Suprapubic skin (tissue), 4 donors: ENCODE measurements at regions not wholly inside any gene's neighbourhood (a gene's known extent, or its start where the extent isn't known, plus 50 kb on each side); places are given as distances from the start of the nearest gene placed in this dataset.

Source experiments
- DNase-seq, 2 donors: peaks; one replicate each; pipeline ENCODE4 v3.0.0-alpha.2; 2019; ENCODE audit warnings: low spot score in 2 of 2
- H3K27ac ChIP-seq: fragments of 200-600 bp; sonication (generic); one replicate; pipeline ENCODE4 v1.5.1; 2019
- H3K27me3 ChIP-seq: fragments of 200-600 bp; sonication (generic); one replicate; pipeline ENCODE4 v1.5.1; 2019
- H3K36me3 ChIP-seq: fragments of 200-600 bp; sonication (generic); one replicate; pipeline ENCODE4 v1.5.1; 2019
- H3K4me1 ChIP-seq: fragments of 200-600 bp; sonication (generic); one replicate; pipeline ENCODE4 v1.5.1; 2019
- H3K4me3 ChIP-seq: fragments of 200-600 bp; sonication (generic); one replicate; pipeline ENCODE4 v1.5.1; 2019; ENCODE audit warnings: mild to moderate bottlenecking
- H3K9me3 ChIP-seq: fragments of 200-600 bp; sonication (generic); one replicate; pipeline ENCODE4 v1.5.1; 2019
- EP300 ChIP-seq: sonication (generic); formaldehyde crosslinking; IDR thresholded peaks from one replicate; pipeline ENCODE4 v1.6.1; 2017; ENCODE audit warnings: antibody characterized with exemption
- POLR2A ChIP-seq, 2 donors: fragments of 450-650 bp; IDR thresholded peaks; one replicate each; pipeline ENCODE4 v1.6.1; 2017; ENCODE audit warnings: antibody characterized with exemption in 2 of 2, mild to moderate bottlenecking in 2 of 2, moderate library complexity in 2 of 2
- POLR2AphosphoS5 ChIP-seq, 3 donors: sonication (generic); formaldehyde crosslinking; IDR thresholded peaks; one replicate each; pipeline ENCODE4 v1.6.1; 2017; ENCODE audit warnings: antibody characterized with exemption in 3 of 3
- WGBS: methylation state at CpG from one replicate; pipeline ENCODE4 v1.1.5; 2018; 5-methylcytosine and 5-hydroxymethylcytosine counted together
- TF ChIP-seq, protein P1 (sequence below), 2 donors: fragments of 200-600 bp in 1 of 2; fragments of 450-650 bp in 1 of 2; sonication (generic) in 1 of 2; IDR thresholded peaks; one replicate each; pipeline ENCODE4 v1.5.1; 2016 to 2019; ENCODE audit warnings: antibody characterized with exemption in 2 of 2, mild to moderate bottlenecking in 1 of 2, moderate library complexity in 1 of 2

DNA sequence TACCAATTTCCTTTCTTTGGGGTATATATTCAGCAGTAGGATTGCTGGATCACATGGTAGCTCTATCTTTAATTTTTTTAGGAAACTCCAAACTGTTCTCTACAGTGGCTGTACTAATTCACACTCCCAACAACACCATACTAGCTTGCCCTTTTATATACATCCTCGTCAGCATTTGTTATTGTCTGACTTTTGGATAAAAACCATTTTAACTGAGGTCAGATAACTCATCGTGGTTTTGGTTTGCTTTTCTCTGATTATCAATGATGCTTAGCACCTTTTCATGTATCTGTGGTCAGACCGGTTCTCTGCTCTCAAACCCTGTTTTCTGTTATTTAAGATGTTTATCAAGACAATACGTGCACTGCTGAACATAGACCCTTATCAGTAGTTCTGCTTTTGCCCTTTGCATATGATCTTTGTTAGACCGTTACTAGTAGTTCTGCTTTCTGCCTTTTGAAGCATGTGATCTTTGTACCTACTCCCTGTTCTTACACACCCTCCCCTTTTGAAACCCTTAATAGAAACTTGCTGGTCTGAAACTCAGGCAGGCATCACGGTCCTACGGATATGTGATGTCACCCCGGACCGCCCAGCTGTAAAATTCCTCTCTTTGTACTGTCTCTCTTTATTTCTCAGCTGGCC, 474.3 kb downstream of the RSL24D1 start:
- H3K4me1 ChIP-seq, result no peaks in the 10 kb centered on the region

GRCh38 chr15:54719325-54719724, 477.4 kb downstream of the RSL24D1 start:
- H3K27ac ChIP-seq, result no peak overlapping the region
- H3K4me3 ChIP-seq, result no peak overlapping the region
- TF ChIP-seq EP300 (no peak), POLR2A (IDR thresholded peaks at IDR 0.05) (no peak), POLR2AphosphoS5 (IDR thresholded peaks at IDR 0.05) (no peak)
- TF ChIP-seq, protein P1, sequence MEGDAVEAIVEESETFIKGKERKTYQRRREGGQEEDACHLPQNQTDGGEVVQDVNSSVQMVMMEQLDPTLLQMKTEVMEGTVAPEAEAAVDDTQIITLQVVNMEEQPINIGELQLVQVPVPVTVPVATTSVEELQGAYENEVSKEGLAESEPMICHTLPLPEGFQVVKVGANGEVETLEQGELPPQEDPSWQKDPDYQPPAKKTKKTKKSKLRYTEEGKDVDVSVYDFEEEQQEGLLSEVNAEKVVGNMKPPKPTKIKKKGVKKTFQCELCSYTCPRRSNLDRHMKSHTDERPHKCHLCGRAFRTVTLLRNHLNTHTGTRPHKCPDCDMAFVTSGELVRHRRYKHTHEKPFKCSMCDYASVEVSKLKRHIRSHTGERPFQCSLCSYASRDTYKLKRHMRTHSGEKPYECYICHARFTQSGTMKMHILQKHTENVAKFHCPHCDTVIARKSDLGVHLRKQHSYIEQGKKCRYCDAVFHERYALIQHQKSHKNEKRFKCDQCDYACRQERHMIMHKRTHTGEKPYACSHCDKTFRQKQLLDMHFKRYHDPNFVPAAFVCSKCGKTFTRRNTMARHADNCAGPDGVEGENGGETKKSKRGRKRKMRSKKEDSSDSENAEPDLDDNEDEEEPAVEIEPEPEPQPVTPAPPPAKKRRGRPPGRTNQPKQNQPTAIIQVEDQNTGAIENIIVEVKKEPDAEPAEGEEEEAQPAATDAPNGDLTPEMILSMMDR (IDR thresholded peaks at IDR 0.05), result no peak
- H3K27me3 ChIP-seq, result no peaks in the 10 kb centered on the region
- 73% methylated on average over 2 of the region's 2 CpGs for WGBS
- H3K9me3 ChIP-seq, result no peaks in the 10 kb centered on the region
- no peaks in the 10 kb centered on the region for H3K4me1 ChIP-seq
- DNase-seq, result no peak
- no peaks in the 10 kb centered on the region for H3K36me3 ChIP-seq

More for the DNA sequence above, 474.3 kb downstream of the RSL24D1 start:
- Histone ChIP-seq H3K27me3 (no peaks in the 10 kb centered on the region), H3K4me3 (no peak overlapping the region), H3K9me3 (no peaks in the 10 kb centered on the region), H3K36me3 (no peaks in the 10 kb centered on the region), H3K27ac (no peak overlapping the region)
- no peak for DNase-seq
- 89% methylated on average over 9 of the region's 9 CpGs for WGBS
- TF ChIP-seq POLR2A (IDR thresholded peaks at IDR 0.05) (no peak), POLR2AphosphoS5 (IDR thresholded peaks at IDR 0.05) (no peak), EP300 (no peak)
- TF ChIP-seq, protein P1 (IDR thresholded peaks at IDR 0.05), result no peak

GRCh38 chr15:54707805-54708752, 488.7 kb downstream of the RSL24D1 start:
- TF ChIP-seq, protein P1 (IDR thresholded peaks at IDR 0.05), result no peak
- TF ChIP-seq POLR2AphosphoS5 (IDR thresholded peaks at IDR 0.05), result no peak
- TF ChIP-seq POLR2A (IDR thresholded peaks at IDR 0.05), result no peak
- no peak for TF ChIP-seq EP300
- Histone ChIP-seq H3K9me3 (peaks cover 5% of the 10 kb centered on the region), H3K27ac (no peak overlapping the region), H3K4me3 (no peak overlapping the region), H3K4me1 (no peaks in the 10 kb centered on the region), H3K36me3 (no peaks in the 10 kb centered on the region), H3K27me3 (no peaks in the 10 kb centered on the region)
- DNase-seq, result no peak
- WGBS, result 81% methylated on average over 11 of the region's 23 CpGs

GRCh38 chr15:54687628-54688027, 509.1 kb downstream of the RSL24D1 start:
- DNase-seq, result no peak
- Histone ChIP-seq H3K4me1 (no peaks in the 10 kb centered on the region), H3K27ac (no peak overlapping the region), H3K9me3 (no peaks in the 10 kb centered on the region), H3K4me3 (no peak overlapping the region), H3K36me3 (no peaks in the 10 kb centered on the region), H3K27me3 (no peaks in the 10 kb centered on the region)
- WGBS, result 46% methylated on average over 10 of the region's 10 CpGs
- no peak for TF ChIP-seq POLR2AphosphoS5 (IDR thresholded peaks at IDR 0.05)
- TF ChIP-seq POLR2A (IDR thresholded peaks at IDR 0.05), result no peak
- TF ChIP-seq EP300, result no peak
- TF ChIP-seq, protein P1 (IDR thresholded peaks at IDR 0.05), result no peak
